SJCRH30 (cell line): ENCODE measurements at regions not wholly inside any gene's neighbourhood (a gene's known extent, or its start where the extent isn't known, plus 50 kb on each side); places are given as distances from the start of the nearest gene placed in this dataset.

Experiments used
- DNase-seq, 2 experiments: peaks; one replicate each; pipeline ENCODE4 v3.0.0-alpha.2; 2015 to 2020
- H3K27ac ChIP-seq: fragments of 250-450 bp; sonication (Bioruptor Pico); 2 replicates; pipeline ENCODE4 v1.5.1; 2020; ENCODE audit warnings: mild to moderate bottlenecking, moderate library complexity
- H3K27me3 ChIP-seq: fragments of 250-450 bp; sonication (Bioruptor Pico); 2 replicates; pipeline ENCODE4 v1.5.1; 2020; ENCODE audit warnings: mild to moderate bottlenecking, moderate library complexity
- H3K36me3 ChIP-seq: fragments of 250-450 bp; sonication (Bioruptor Pico); 2 replicates; pipeline ENCODE4 v1.5.1; 2020; ENCODE audit warnings: mild to moderate bottlenecking, moderate library complexity
- H3K4me1 ChIP-seq: fragments of 250-450 bp; sonication (Bioruptor Pico); 2 replicates; pipeline ENCODE4 v1.5.1; 2020; ENCODE audit warnings: mild to moderate bottlenecking, moderate library complexity
- H3K4me3 ChIP-seq: fragments of 250-450 bp; sonication (Bioruptor Pico); 2 replicates; pipeline ENCODE4 v1.5.1; 2020; ENCODE audit warnings: mild to moderate bottlenecking, moderate library complexity
- H3K9me3 ChIP-seq: fragments of 250-450 bp; sonication (Bioruptor Pico); replicated peaks from 2 replicates; pipeline ENCODE4 v1.5.1; 2020; ENCODE audit warnings: mild to moderate bottlenecking, moderate library complexity

DNA sequence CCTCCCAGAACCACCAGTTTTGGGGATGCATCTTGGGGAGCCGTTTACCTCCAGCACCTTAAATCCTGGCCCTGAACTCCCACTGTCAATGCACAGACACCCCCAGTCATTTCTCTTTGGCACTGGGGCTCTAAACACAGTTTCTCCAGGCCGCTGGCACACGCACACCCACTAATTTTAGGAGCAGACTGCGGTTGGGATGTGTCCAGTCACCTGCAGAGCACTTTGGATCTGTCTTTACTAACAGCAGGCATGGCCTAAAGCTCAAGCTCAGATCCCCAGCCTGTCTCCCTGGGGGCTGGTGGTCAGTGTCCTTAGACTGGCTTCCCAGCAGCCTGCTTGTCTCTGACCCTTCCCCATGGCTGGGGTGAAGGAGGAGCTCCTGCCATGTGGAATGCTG lies 49.9 kb downstream of the SYNE3 start:
- Histone ChIP-seq H3K4me1 (peaks cover 25% of the 10 kb centered on the region), H3K4me3 (no peak overlapping the region), H3K9me3 (no peaks in the 10 kb centered on the region), H3K36me3 (peaks cover 35% of the 10 kb centered on the region), H3K27ac (no peak overlapping the region), H3K27me3 (no peaks in the 10 kb centered on the region)
- no peak for DNase-seq

DNA sequence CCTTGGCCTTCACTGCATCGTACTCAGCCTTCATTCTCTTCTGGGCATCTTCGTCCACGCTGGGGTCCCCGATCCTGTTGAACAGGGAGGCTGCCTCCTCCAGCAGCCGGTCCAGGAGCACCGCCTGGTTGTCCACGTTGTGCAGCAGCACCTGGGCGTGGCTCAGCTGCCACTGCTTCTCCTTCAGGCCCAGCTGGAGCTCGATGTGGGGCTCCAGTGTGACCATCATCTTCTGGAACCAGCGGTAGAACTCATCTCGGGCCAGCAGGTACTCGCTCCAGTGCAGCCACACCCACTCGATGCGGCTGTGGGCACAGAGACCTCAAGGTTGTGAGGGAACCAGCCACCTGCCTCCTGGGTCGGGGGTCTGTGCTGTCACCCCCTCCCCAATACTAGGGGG lies 50.5 kb downstream of the SYNE3 start:
- Histone ChIP-seq H3K27ac (no peak overlapping the region), H3K27me3 (no peaks in the 10 kb centered on the region), H3K4me3 (no peak overlapping the region), H3K4me1 (peaks cover 20% of the 10 kb centered on the region), H3K9me3 (no peaks in the 10 kb centered on the region), H3K36me3 (peaks cover 41% of the 10 kb centered on the region)
- no peak for DNase-seq

DNA sequence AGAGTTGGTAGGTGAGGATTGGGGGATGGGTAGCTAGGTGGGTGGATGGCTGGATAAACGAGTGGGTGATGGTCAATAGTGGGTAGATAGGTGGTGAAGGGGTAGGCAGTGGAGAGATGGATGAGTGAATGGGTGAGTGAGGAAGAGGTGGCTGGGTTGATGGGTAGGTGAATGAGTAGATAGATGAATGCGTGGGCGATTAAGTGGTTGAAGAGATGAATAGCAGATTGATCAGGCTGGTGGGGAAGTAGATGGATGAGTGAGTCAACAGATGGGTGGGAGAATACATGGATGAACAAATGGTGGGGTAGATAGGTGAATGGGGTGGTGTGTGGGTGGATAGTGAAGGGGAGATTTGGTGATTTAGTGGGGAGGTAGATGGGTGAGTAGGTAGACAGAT lies 51.1 kb downstream of the SYNE3 start:
- DNase-seq = no peak
- no peaks in the 10 kb centered on the region for H3K9me3 ChIP-seq
- H3K4me3 ChIP-seq = no peak overlapping the region
- H3K27me3 ChIP-seq = no peaks in the 10 kb centered on the region
- H3K4me1 ChIP-seq = peaks cover 20% of the 10 kb centered on the region
- H3K27ac ChIP-seq = no peak overlapping the region
- peaks cover 41% of the 10 kb centered on the region for H3K36me3 ChIP-seq

DNA sequence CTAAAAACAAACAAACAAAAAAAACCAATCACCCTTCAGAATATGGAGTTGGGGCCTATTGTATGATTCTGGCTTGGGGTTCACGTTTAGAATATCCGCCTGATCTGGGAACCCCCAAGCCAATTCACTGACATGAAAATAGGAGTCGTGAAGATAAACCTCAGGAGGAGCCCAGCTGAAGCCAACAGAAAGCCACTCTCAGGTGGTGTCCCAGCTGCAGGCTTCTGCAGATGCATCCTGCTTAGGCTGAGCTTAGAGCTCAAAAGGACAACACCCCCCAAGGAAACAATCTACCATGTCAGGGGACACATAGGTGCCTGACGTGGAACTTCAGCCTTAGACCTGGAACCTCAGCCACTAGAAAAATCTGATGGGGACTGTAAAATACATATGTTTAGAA lies 51.9 kb downstream of the SYNE3 start:
- peaks cover 20% of the 10 kb centered on the region for H3K4me1 ChIP-seq
- H3K27ac ChIP-seq = no peak overlapping the region
- no peak overlapping the region for H3K4me3 ChIP-seq
- peaks cover 41% of the 10 kb centered on the region for H3K36me3 ChIP-seq
- no peak for DNase-seq
- H3K9me3 ChIP-seq = no peaks in the 10 kb centered on the region
- H3K27me3 ChIP-seq = no peaks in the 10 kb centered on the region

DNA sequence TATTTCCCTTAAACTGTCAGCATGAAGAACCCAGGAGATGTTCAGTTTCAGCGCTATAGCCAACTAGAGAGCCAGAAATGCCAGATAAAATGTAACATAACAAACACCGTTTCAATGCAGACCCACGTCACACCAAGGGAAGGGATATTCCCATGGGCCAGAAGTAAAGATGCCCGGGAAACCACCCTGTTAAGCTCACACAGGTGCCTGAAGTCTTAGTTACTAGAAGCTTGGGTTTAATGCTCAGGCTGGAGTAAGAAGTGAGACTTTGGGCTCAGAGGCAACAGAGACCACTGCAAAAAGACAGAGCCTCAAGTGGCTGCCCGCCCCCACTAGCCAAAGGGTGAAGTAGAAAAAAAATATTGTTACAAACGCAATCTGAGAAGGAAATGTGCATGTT lies 52.3 kb downstream of the SYNE3 start:
- Histone ChIP-seq H3K9me3 (no peaks in the 10 kb centered on the region), H3K4me1 (peaks cover 20% of the 10 kb centered on the region), H3K4me3 (no peak overlapping the region), H3K27me3 (no peaks in the 10 kb centered on the region), H3K36me3 (peaks cover 41% of the 10 kb centered on the region), H3K27ac (peak overlapping the region; percentile 24)
- no peak for DNase-seq

DNA sequence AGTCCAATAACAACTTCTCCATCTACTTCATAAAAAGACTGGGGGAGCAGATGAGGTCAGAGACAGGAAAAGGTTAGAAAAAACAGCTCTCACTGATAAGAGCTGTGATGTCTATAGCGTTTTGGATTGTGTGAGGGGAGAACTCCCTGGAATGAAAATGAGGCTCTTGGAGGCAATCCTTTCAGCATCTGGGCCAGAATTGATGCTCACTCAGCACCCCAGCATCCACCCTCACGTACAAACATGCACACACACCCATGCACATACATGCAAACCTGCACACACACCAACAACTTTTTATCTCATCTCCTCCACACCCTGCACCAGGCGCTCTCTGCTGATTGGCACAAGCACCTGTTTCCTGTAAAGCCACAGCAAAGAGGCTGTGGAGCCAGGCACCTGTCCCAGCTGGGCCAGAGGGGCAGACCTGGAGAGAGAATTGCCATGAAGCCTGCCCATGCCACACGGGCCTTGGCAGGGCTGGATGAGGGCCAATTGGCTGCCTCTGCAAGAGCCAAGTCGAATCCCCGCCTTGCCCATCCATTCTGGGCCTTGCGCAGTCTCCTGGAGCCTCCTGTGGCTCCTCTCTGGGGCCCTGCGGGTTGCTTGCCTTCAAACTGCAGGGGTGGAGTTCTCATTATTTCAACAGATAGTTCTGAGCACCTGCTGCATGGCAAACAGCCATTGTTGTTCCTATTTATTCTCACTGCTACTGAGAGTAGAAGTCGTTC lies 53.1 kb downstream of the SYNE3 start:
- peak; percentile 63 to 72 for DNase-seq

DNA sequence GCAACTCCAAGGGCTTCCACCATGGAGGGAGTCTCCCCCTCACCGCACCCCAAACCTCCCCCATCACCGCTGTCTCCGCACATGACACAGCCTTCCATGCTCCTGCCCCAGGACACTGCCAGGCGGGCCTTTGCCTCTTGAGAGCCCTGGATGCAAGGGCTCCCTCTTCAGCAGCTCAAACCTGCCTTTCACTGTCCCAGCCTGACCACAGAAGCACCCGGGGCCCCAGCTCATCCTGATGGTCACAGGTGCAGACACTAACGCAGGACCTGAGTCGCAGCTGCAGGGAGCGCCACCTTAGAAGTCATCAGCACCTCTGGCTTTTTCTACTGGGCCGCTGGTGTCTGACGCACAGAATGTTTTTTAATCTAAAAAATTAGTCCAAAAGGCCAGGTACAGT lies 54.0 kb downstream of the SYNE3 start:
- no peaks in the 10 kb centered on the region for H3K9me3 ChIP-seq
- peaks cover 20% of the 10 kb centered on the region for H3K4me1 ChIP-seq
- no peak overlapping the region for H3K4me3 ChIP-seq
- no peaks in the 10 kb centered on the region for H3K27me3 ChIP-seq
- H3K36me3 ChIP-seq = peaks cover 38% of the 10 kb centered on the region
- DNase-seq = no peak
- H3K27ac ChIP-seq = no peak overlapping the region

More for the DNA sequence above, 53.1 kb downstream of the SYNE3 start:
- no peak overlapping the region for H3K4me3 ChIP-seq
- no peaks in the 10 kb centered on the region for H3K9me3 ChIP-seq
- peaks cover 38% of the 10 kb centered on the region for H3K36me3 ChIP-seq
- no peaks in the 10 kb centered on the region for H3K27me3 ChIP-seq
- peaks cover 20% of the 10 kb centered on the region for H3K4me1 ChIP-seq
- peak overlapping the region; percentile 24 for H3K27ac ChIP-seq

DNA sequence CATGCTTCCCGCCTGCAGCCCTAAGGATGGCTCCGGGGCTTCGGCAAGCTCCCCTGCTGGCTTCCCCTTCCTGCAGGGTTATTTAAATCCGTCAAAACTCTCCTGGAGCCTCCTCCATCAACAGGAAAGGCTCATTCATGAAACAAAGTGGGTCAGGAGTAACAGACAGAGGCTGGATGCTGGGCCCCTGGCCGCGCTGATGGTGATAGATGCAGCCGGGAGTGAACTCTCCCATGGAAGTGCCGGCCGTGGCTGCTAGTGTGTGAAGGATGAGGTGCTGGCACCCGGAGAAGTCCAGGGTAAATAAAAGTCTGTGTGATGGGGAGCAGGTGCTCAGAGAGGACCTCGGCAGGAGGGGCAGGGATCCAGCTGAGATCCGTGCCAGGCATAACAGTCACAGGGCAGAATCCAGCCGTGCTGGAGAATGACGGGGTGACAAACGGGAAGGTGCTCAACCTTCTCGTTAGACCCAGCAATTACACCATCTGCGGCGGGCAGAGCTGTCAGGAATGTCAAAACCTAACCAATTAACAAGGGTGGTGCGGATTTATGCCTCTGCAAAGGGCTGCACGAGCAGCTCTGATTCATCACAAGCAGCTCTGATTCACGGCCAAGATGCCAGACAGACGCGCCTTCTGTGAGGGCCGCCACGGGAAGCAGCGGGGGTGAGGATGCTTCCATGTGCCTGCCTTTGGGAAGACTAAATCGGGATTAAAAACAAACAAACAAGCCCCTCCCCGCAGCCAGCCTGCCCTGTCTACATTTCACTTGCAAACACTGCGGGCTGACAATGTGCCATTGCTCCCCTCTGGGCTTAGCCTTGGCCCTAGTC lies 55.6 kb downstream of the SYNE3 start:
- H3K27ac ChIP-seq = no peak overlapping the region
- H3K9me3 ChIP-seq = no peaks in the 10 kb centered on the region
- H3K4me1 ChIP-seq = peaks cover 20% of the 10 kb centered on the region
- DNase-seq = no peak
- peaks cover 38% of the 10 kb centered on the region for H3K36me3 ChIP-seq
- no peaks in the 10 kb centered on the region for H3K27me3 ChIP-seq
- no peak overlapping the region for H3K4me3 ChIP-seq

DNA sequence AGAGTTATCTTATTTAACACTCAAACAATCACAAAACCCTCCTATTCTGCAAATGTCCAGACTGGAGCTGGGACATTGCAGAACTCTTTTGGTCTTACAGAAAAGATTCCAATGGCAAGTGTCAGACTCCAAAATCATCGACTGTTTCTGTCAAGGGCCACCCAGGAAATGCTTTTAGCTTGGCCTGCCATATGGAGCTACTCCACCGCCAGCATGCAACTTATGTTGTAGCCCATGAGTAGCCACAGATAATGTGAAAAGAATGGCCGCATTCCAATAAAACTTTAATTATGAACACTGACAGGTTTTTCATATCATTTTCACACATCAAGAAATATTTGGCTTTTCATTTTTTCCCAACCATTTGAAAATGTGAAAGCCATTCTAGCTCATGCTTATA lies 57.5 kb downstream of the SYNE3 start:
- peaks cover 31% of the 10 kb centered on the region for H3K36me3 ChIP-seq
- no peak for DNase-seq
- H3K27me3 ChIP-seq = no peaks in the 10 kb centered on the region
- no peak overlapping the region for H3K4me3 ChIP-seq
- peaks cover 12% of the 10 kb centered on the region for H3K4me1 ChIP-seq
- H3K9me3 ChIP-seq = no peaks in the 10 kb centered on the region
- no peak overlapping the region for H3K27ac ChIP-seq

DNA sequence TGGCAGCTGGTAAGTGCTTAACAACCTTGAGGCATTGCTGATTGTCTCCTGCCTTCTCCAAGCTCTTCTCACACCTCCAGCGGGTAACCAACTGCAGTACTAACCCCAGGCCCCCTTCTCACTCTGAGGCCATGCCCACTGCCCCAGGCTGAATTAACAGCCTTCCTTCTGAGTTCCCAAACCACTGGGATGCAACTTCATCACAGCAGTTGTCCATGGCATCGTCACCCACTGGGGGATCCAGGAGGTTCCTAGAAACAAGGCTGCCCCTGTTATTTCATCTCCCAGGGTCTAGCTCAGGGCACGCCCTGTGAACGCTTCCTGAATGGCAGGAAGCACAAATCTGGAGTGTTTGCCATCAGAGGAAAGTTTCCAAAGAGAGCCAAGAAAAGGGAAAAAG lies 58.0 kb downstream of the SYNE3 start:
- Histone ChIP-seq H3K36me3 (peaks cover 29% of the 10 kb centered on the region), H3K4me1 (peaks cover 7% of the 10 kb centered on the region), H3K27ac (no peak overlapping the region), H3K27me3 (no peaks in the 10 kb centered on the region), H3K9me3 (no peaks in the 10 kb centered on the region), H3K4me3 (no peak overlapping the region)
- no peak for DNase-seq

DNA sequence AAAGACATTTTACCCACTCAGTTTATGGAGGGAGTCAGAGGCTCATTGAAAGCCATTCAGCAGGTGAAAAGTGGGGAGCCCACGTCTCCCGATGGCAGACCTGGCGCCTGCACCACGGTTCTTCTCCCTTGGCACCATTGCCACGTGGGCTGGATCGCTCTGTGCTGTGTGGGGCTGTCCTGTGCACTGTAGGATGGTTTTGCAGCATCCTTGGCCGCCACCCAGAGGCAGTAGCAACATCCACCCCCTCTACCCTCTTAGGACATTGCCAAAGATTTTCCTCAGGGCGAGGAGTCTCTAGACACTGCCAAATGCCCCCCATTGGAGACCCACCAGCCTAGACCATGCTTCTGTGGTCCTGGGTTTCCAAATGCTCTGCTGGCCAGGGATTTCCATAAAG lies 60.2 kb downstream of the SYNE3 start:
- no peak overlapping the region for H3K4me3 ChIP-seq
- DNase-seq = no peak
- H3K36me3 ChIP-seq = peaks cover 28% of the 10 kb centered on the region
- H3K27me3 ChIP-seq = no peaks in the 10 kb centered on the region
- H3K4me1 ChIP-seq = no peaks in the 10 kb centered on the region
- H3K9me3 ChIP-seq = no peaks in the 10 kb centered on the region
- no peak overlapping the region for H3K27ac ChIP-seq

DNA sequence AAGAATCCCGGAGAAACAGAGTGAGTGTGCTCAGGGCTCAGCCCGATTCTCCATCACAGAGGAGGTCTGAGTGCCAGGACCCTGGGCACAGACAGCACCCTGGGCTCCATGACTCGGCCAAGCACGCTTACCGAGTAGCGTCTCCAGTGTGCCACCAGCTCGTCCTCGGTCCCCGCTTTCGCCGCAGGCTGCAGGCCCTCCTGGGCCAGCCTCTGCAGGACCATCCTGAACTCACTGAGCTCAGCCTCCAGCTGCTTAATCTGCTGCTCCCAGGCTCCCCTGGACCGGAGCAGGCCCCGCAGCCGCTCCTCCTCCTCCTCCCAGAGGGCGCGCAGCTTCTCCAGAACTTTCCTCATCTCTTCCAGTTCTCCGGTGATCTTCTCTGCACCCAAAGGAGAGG lies 61.2 kb downstream of the SYNE3 start:
- no peak for DNase-seq
- H3K27ac ChIP-seq = no peak overlapping the region
- H3K36me3 ChIP-seq = peaks cover 34% of the 10 kb centered on the region
- H3K4me1 ChIP-seq = no peaks in the 10 kb centered on the region
- no peak overlapping the region for H3K4me3 ChIP-seq
- H3K27me3 ChIP-seq = no peaks in the 10 kb centered on the region
- H3K9me3 ChIP-seq = no peaks in the 10 kb centered on the region

DNA sequence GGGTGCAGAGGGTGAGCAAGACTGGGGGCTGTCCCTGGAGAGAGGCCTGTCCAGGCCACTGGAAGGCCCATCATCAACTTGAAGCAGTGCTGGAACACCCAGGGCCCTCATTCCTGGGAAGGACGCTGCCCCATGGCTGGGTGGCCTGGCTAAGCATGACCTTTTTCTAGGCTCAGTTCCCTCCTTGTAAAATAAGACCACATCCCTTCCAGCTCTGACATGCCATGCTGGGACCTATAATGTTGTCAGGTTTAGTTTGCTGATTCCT lies 62.8 kb downstream of the SYNE3 start:
- peaks cover 39% of the 10 kb centered on the region for H3K36me3 ChIP-seq
- DNase-seq = no peak
- H3K27ac ChIP-seq = no peak overlapping the region
- no peaks in the 10 kb centered on the region for H3K27me3 ChIP-seq
- H3K9me3 ChIP-seq = no peaks in the 10 kb centered on the region
- no peak overlapping the region for H3K4me3 ChIP-seq
- no peaks in the 10 kb centered on the region for H3K4me1 ChIP-seq

DNA sequence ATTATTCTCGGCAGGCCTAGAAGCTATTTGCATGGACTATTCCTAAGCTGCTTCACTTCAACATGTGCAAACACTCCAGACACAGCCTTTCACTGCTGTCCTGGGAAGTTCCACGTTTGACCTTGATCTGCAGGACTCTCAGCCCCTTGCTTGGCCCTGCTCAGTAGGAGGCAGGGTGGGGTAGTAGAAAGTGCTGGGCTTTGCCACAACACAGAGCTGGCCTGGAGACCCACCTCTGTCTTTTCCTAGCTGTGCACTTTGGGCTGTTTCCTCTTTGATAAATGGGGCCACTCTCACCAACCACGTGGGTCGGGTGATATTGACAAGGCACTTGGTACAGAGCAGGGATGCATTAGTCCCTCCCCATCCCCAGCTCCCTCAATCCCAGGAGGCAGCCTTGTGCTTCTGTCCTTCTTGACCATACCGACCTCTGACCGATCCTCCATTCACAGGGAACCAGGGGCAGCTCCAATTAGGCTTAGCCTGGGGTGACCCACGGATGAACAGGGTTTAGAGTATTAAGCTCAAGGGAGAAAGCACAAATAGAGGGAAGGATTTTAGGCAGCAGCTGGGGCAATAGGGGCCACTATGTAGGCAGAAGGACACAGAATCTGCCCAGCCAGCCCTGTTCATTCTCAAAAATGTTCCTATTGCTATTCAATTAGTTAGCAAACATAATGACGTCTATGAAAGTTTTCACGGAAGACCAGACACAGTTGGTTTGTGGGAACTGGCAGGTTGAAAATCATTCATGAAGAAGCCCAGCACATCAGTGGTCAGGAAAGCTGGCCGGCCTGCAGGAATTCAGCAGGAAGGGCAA lies 63.3 kb downstream of the SYNE3 start:
- Histone ChIP-seq H3K27ac (no peak overlapping the region), H3K4me1 (no peaks in the 10 kb centered on the region), H3K36me3 (peaks cover 42% of the 10 kb centered on the region), H3K4me3 (no peak overlapping the region), H3K27me3 (no peaks in the 10 kb centered on the region), H3K9me3 (no peaks in the 10 kb centered on the region)
- DNase-seq = no peak

DNA sequence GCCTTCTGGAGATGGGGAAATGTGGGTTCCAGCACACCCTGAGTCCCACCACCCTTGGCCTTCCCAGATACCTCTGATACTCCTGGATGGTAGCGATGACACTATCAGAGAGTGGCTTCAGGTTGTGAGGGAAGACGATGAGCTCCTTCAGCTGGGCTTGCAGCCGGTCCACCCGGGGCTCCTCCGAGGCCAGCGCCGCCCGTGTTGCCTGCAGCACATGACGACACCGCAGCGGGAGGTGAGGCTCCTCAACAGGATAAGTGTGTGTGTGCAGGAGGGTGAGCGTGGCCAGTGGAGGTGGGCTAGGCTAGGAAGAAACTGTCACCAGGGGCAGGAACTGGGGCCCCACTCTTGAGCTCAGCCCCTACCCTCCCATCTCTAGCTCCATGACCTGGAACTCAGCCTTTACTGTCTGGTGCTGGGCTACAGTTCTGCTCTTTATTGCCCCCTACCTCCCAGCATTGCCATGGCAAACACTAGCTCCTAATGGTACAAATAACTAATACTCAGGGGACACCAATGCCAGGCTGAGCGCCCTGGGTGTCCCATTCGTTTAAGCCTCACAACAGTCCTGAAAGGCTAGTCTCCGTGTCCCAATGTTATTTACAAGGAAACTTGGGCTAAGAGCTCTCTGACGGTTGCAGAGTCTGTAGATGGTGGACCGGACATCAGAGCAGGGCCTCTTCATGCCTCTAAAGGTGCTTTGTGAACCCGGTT lies 64.1 kb downstream of the SYNE3 start:
- Histone ChIP-seq H3K36me3 (peaks cover 50% of the 10 kb centered on the region), H3K4me3 (no peak overlapping the region), H3K27ac (no peak overlapping the region), H3K4me1 (no peaks in the 10 kb centered on the region), H3K27me3 (no peaks in the 10 kb centered on the region), H3K9me3 (no peaks in the 10 kb centered on the region)
- peak in 1 of 2 experiments; percentile 39 for DNase-seq
